SK-N-SH treated with all-trans-retinoic acid at 6 μM for 48 hours (cell line): ENCODE measurements at regions not wholly inside any gene's neighbourhood (a gene's known extent, or its start where the extent isn't known, plus 50 kb on each side); places are given as distances from the start of the nearest gene placed in this dataset.

Experiments used
- ATAC-seq: fragments of 200-7000 bp; cut with Tn5 transposase; 3 replicates; pipeline ENCODE4 v1.9.1; 2020; ENCODE audit warnings: mild to moderate bottlenecking, moderate library complexity
- ARNTL ChIP-seq: fragments of 450-650 bp; formaldehyde crosslinking; IDR thresholded peaks from 2 replicates; pipeline ENCODE4 v1.5.0; 2020; ENCODE audit warnings: low read depth, mild to moderate bottlenecking, moderate library complexity, borderline replicate concordance
- BACH2 ChIP-seq: fragments of 250-450 bp; sonication (Bioruptor Pico); IDR thresholded peaks from 2 replicates; pipeline ENCODE4 v1.9.0; 2021; ENCODE audit warnings: mild to moderate bottlenecking, borderline replicate concordance
- ESRRG ChIP-seq: fragments of 250-450 bp; sonication (Bioruptor Pico); IDR thresholded peaks from 2 replicates; pipeline ENCODE4 v1.6.1; 2021; ENCODE audit warnings: mild to moderate bottlenecking
- GLIS3 ChIP-seq: fragments of 250-450 bp; sonication (Bioruptor Pico); IDR thresholded peaks from 2 replicates; pipeline ENCODE4 v1.5.0; 2020; ENCODE audit warnings: mild to moderate bottlenecking, moderate library complexity
- OSR1 ChIP-seq: fragments of 250-450 bp; sonication (Bioruptor Pico); IDR thresholded peaks from 2 replicates; pipeline ENCODE4 v1.8.0; 2022; ENCODE audit warnings: moderate library complexity, mild to moderate bottlenecking, inconsistent platforms
- RARB ChIP-seq: fragments of 250-450 bp; sonication (Bioruptor Pico); IDR thresholded peaks from 2 replicates; pipeline ENCODE4 v1.8.0; 2021; ENCODE audit warnings: mild to moderate bottlenecking, moderate library complexity
- TCF4 ChIP-seq: fragments of 250-450 bp; sonication (Bioruptor Pico); IDR thresholded peaks from 2 replicates; pipeline ENCODE4 v1.8.0; 2021; ENCODE audit warnings: mild to moderate bottlenecking, moderate library complexity, borderline replicate concordance
- TOX ChIP-seq: fragments of 250-450 bp; sonication (Bioruptor Pico); IDR thresholded peaks from 2 replicates; pipeline ENCODE4 v1.8.0; 2021; ENCODE audit warnings: mild to moderate bottlenecking, moderate library complexity, borderline replicate concordance
- ZC3H10 ChIP-seq: fragments of 250-450 bp; sonication (Bioruptor Pico); IDR thresholded peaks from 2 replicates; pipeline ENCODE4 v1.5.1; 2021; ENCODE audit warnings: mild to moderate bottlenecking, moderate library complexity
- ZFP3 ChIP-seq: fragments of 250-450 bp; sonication (Bioruptor Pico); IDR thresholded peaks from 2 replicates; pipeline ENCODE4 v1.5.0; 2020; ENCODE audit warnings: mild to moderate bottlenecking, moderate library complexity
- ZFP30 ChIP-seq: fragments of 450-650 bp; formaldehyde crosslinking; IDR thresholded peaks from 2 replicates; pipeline ENCODE4 v1.5.0; 2022; ENCODE audit warnings: mild to moderate bottlenecking, moderate library complexity
- ZNF565 ChIP-seq: fragments of 450-650 bp; formaldehyde crosslinking; conservative IDR thresholded peaks from 2 replicates; pipeline ENCODE4 v1.5.0; 2020; ENCODE audit warnings: low read depth, mild to moderate bottlenecking, moderate library complexity
- ZNF70 ChIP-seq: fragments of 450-650 bp; formaldehyde crosslinking; IDR thresholded peaks from 2 replicates; pipeline ENCODE4 v1.5.0; 2020; ENCODE audit warnings: mild to moderate bottlenecking, moderate library complexity
- ZNF8 ChIP-seq: fragments of 450-650 bp; formaldehyde crosslinking; IDR thresholded peaks from 2 replicates; pipeline ENCODE4 v1.5.0; 2020; ENCODE audit warnings: mild to moderate bottlenecking, moderate library complexity
- TF ChIP-seq, protein P1 (sequence below): fragments of 250-450 bp; sonication (Bioruptor Pico); IDR thresholded peaks from 2 replicates; pipeline ENCODE4 v1.5.1; 2021; ENCODE audit warnings: mild to moderate bottlenecking, moderate library complexity
- TF ChIP-seq, protein P2 (sequence below): fragments of 250-450 bp; sonication (Bioruptor Pico); IDR thresholded peaks from 2 replicates; pipeline ENCODE4 v1.8.0; 2020; ENCODE audit warnings: mild to moderate bottlenecking, moderate library complexity, borderline replicate concordance
- TF ChIP-seq, protein P3 (sequence below): fragments of 250-450 bp; sonication (Bioruptor Pico); IDR thresholded peaks from 2 replicates; pipeline ENCODE4 v1.8.0; 2021; ENCODE audit warnings: low read depth, mild to moderate bottlenecking, moderate library complexity, borderline replicate concordance
- TF ChIP-seq, protein P4 (sequence below): fragments of 250-450 bp; sonication (Bioruptor Pico); IDR thresholded peaks from 2 replicates; pipeline ENCODE4 v1.5.1; 2020; ENCODE audit warnings: low read depth, mild to moderate bottlenecking, moderate library complexity

DNA sequence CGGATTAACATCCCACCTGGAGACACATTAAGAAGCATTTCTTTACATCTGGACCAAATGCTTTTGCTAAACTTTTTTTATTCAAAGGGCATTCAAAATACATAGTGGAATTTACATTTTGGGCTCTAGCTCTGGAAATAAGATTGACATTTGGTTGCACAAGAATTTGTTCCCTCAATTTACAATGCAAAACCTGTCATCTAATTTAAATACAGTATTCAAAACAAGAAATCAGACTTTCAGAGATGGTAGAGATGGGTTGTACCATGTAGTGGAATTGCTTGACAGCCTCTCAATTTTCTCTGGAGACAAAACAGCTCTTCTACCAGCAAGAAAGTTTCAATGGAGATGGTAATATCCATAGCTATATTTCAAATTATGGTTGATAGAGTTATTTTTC is 275.8 kb downstream of the ATP23 start (continued):
- TF ChIP-seq ZFP30 (no peak), TCF4 (CRISPR knock-in tag) (no peak)
- TF ChIP-seq, all 23 proteins: peak for 0

DNA sequence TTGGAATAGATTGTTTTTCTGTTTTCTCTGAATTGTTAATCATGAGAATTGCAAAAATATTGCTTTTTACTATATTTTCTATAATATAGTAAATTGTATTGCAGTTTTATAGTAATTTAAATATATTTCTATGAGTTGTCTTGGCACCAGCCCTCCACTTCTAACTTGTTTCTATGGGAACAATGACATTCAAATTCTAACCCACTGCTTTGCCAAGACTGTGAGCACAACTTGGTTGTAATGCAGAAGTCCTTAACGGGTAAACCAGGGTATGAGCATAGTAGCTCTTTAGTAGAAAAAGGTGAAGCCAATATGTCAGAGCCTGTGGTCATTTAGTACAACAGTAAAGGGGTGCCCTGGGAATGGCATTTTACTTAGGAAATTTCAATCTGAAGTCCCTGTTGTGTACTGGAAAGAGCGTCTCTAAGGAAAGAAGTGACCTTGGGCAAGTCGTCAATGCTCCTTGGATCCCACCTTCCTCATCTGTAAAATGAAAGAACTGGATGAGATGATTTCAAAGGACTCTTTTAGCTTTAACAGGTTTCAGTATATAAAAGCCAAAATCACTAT is 283.3 kb downstream of the ATP23 start:
- ATAC-seq, result no peak
- TF ChIP-seq ZNF8 (no peak), RARB (CRISPR knock-in tag) (no peak)
- TF ChIP-seq, all 23 proteins: peak for 0

DNA sequence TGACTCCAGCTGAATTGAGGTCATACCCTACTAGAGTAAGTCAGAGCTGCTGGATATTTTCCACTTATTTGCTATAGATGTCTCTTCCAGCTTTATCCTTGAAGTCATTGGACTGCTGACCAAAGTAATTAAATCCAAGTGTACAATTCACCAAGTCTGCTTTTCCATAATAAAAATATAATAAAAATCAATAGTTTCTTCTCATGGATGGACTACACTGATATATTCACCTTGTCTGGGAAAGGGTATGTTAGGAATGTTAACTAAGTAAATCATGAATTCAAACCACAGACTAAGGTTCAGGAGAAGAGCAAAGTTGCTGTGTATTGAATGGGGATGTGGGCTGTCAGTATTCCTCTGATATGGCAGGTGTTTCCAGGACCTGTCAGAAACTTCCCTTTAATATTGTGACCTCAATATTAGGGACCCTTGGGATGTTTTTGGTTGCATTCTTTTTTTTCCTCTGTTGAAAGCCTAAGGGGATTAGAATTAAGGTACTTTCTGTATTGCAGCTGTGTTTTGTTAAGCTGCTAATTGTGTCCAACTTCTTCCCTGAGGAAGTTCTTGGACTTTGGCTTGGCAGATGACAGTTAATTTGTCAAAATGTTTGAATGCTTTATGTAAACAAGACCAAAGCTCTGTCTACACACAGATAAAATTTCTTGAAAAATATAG is 284.0 kb downstream of the ATP23 start:
- ATAC-seq, result no peak
- TF ChIP-seq ZFP3 (CRISPR knock-in tag) (no peak), ZFP30 (no peak), TCF4 (CRISPR knock-in tag) (no peak), ESRRG (no peak), ZNF8 (no peak), TOX (no peak), ZNF70 (CRISPR knock-in tag) (no peak)

DNA sequence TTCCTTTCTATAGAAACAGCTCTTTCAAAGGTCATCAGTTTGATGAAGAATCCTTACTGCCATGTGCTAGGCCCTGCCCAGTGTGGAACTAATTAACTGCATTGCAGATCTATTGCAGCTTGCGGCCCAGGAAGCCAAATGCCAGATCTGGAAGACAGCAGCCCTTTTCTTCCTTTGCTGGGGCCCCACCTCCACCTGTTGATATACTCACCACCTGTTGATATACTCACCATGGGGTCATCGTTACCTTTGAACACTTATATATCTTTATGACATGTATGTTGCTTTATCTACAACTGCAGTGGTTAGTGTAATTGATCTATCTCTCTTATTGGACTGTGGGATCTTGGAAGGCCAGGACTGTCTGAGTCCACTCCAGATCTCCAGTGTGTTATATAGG is 292.5 kb downstream of the ATP23 start:
- no peak for ATAC-seq
- TF ChIP-seq ZFP30, result no peak

DNA sequence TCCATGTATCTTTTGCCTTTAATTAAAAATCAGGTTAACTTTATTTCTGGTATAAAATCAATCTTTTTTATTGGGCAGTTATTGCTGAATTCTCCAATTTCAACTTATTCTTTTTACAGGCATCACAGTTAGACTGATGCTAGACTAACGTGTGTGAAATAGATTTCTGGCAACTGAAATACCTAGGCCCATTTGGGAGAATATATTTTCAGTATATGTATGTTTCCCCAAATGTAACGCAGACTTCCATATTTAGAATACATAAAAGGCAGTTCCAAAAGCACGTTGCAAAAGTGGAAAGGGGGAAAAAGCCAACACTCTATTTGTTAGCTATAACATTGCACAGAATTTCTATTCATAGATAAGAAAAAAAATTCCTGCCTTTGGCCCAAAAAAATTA is 297.0 kb downstream of the ATP23 start:
- no peak for TF ChIP-seq ZNF8
- no peak for ATAC-seq

DNA sequence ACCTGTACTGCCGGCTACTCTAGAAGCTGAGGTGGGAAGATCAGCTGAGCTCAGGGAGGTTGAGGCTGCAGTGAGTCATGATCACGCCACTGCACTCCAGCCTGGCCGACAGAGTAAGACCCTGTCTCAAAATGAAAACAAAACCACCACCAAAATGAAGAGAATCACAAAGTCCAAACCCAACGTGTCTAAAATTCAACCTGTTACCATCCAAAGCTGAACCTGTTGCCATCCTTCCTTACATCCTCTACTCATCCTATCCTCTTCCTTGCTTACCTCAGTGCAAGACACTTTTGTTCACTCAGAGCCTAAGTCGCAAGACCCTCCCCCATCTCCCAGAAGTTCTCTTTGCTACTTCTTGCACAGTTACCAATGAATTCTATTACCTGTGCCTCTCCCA is 299.7 kb downstream of the ATP23 start:
- ATAC-seq, result no peak
- no peak for TF ChIP-seq ESRRG
- no peak for TF ChIP-seq ZNF8
- TF ChIP-seq TCF4 (CRISPR knock-in tag), result no peak
- TF ChIP-seq, protein P1, sequence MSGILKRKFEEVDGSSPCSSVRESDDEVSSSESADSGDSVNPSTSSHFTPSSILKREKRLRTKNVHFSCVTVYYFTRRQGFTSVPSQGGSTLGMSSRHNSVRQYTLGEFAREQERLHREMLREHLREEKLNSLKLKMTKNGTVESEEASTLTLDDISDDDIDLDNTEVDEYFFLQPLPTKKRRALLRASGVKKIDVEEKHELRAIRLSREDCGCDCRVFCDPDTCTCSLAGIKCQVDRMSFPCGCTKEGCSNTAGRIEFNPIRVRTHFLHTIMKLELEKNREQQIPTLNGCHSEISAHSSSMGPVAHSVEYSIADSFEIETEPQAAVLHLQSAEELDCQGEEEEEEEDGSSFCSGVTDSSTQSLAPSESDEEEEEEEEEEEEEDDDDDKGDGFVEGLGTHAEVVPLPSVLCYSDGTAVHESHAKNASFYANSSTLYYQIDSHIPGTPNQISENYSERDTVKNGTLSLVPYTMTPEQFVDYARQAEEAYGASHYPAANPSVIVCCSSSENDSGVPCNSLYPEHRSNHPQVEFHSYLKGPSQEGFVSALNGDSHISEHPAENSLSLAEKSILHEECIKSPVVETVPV (CRISPR knock-in tag), result no peak
- TF ChIP-seq OSR1 (CRISPR knock-in tag), result no peak
- TF ChIP-seq ZNF70 (CRISPR knock-in tag), result no peak
- TF ChIP-seq ARNTL (CRISPR knock-in tag), result no peak
- no peak for TF ChIP-seq BACH2 (CRISPR knock-in tag)
- TF ChIP-seq TOX, result no peak
- TF ChIP-seq ZNF565 (CRISPR knock-in tag), result no peak
- TF ChIP-seq ZFP3 (CRISPR knock-in tag), result no peak
- TF ChIP-seq, all 23 proteins: peak for 0

DNA sequence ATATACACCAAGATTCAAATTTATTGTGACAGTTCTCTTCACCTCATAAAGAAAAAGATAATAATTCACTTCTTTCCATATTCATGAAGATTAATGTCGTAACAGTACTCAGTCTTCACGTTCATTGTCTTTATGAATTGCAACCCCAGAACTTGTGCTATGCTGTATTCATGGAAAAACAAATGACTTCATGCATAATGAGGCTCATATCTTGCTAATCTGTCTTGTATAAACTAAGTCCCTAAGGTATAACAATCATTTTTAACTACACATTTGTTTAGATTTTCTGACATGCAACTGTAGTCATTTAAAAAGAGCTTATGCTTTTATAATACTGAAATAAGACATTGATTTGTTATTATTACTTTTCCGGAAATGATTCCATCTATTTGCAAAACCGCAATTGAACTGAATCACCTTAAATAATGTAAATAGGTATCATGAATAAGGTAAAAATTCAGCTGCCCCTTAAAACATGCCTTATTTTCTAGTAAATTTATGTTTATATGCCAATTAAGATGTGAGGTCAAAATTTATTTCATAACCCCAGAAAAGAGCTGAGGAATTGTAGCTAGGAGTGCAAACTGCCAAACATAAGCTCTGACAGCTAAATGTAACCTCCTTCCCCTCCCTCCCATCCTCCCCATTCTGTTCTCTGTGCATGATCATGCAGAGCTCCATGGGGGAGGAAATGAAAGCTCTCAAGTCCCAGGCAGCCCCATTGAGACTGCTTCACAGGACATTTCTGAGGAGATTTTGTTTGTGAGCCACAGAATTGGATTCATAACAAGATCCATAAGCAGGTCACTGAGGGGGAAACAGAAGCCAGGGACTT is 301.6 kb downstream of the ATP23 start:
- no peak for ATAC-seq
- TF ChIP-seq ZC3H10 (CRISPR knock-in tag), result no peak
- TF ChIP-seq ZNF70 (CRISPR knock-in tag), result no peak
- TF ChIP-seq ZNF565 (CRISPR knock-in tag), result no peak
- TF ChIP-seq, protein P1 (CRISPR knock-in tag), result no peak
- TF ChIP-seq GLIS3, result no peak
- TF ChIP-seq, protein P2, sequence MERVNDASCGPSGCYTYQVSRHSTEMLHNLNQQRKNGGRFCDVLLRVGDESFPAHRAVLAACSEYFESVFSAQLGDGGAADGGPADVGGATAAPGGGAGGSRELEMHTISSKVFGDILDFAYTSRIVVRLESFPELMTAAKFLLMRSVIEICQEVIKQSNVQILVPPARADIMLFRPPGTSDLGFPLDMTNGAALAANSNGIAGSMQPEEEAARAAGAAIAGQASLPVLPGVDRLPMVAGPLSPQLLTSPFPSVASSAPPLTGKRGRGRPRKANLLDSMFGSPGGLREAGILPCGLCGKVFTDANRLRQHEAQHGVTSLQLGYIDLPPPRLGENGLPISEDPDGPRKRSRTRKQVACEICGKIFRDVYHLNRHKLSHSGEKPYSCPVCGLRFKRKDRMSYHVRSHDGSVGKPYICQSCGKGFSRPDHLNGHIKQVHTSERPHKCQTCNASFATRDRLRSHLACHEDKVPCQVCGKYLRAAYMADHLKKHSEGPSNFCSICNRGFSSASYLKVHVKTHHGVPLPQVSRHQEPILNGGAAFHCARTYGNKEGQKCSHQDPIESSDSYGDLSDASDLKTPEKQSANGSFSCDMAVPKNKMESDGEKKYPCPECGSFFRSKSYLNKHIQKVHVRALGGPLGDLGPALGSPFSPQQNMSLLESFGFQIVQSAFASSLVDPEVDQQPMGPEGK (CRISPR knock-in tag), result no peak
- TF ChIP-seq, protein P3, sequence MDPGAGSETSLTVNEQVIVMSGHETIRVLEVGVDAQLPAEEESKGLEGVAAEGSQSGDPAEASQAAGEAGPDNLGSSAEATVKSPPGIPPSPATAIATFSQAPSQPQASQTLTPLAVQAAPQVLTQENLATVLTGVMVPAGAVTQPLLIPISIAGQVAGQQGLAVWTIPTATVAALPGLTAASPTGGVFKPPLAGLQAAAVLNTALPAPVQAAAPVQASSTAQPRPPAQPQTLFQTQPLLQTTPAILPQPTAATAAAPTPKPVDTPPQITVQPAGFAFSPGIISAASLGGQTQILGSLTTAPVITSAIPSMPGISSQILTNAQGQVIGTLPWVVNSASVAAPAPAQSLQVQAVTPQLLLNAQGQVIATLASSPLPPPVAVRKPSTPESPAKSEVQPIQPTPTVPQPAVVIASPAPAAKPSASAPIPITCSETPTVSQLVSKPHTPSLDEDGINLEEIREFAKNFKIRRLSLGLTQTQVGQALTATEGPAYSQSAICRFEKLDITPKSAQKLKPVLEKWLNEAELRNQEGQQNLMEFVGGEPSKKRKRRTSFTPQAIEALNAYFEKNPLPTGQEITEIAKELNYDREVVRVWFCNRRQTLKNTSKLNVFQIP (CRISPR knock-in tag), result no peak
- TF ChIP-seq, protein P4, sequence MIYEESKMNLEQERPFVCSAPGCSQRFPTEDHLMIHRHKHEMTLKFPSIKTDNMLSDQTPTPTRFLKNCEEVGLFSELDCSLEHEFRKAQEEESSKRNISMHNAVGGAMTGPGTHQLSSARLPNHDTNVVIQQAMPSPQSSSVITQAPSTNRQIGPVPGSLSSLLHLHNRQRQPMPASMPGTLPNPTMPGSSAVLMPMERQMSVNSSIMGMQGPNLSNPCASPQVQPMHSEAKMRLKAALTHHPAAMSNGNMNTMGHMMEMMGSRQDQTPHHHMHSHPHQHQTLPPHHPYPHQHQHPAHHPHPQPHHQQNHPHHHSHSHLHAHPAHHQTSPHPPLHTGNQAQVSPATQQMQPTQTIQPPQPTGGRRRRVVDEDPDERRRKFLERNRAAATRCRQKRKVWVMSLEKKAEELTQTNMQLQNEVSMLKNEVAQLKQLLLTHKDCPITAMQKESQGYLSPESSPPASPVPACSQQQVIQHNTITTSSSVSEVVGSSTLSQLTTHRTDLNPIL, result no peak
- TF ChIP-seq ARNTL (CRISPR knock-in tag), result no peak
